K562 (cell line): ENCODE measurements at regions not wholly inside any gene's neighbourhood (a gene's known extent, or its start where the extent isn't known, plus 50 kb on each side); places are given as distances from the start of the nearest gene placed in this dataset.

Source experiments
- ATAC-seq: fragments of 200-7000 bp; cut with Tn5 transposase; 3 replicates; pipeline ENCODE4 v1.9.1; 2020; ENCODE audit warnings: moderate library complexity
- BruUV-seq: library from RNA; stranded (reverse); fragments of 400-500 nt; replicated peaks from 2 replicates; lab custom pipeline; 2021; lab: Mats Ljungman, UMichigan
- CTCF ChIA-PET: fragments of 300-600 bp; formaldehyde crosslinking; extraction: SDS; loops from one replicate; lab custom pipeline; 2021; ENCODE audit warnings: low intra/inter-chr PET ratio; lab: Yijun Ruan, JAX
- POLR2A ChIA-PET: fragments of 300-600, 350-650 bp; sonication (Branson Sonifier 250); formaldehyde crosslinking; extraction: SDS; loops from one replicate; lab custom pipeline; 2021; ENCODE audit warnings: antibody characterized with exemption, inconsistent platforms; lab: Yijun Ruan, JAX
- DNase-seq, 4 experiments: peaks; one replicate each; pipeline versions ENCODE4 v3.0.0 to v3.0.0-alpha.2; 2011 to 2018; ENCODE audit warnings: low spot score in 3 of 4, mixed read lengths in 3 of 4; ENCODE audit errors: extremely low read depth in 1 of 4
- FAIRE-seq: peaks from 2 replicates; lab custom pipeline; 2011; peaks lifted over from hg19 to GRCh38; lab: Jason Lieb, UNC
- H2AFZ ChIP-seq: 2 replicates; pipeline ENCODE4 v1.6.0; 2011; ENCODE audit warnings: low read depth, low read length, control low read depth, inconsistent platforms
- H3K27ac ChIP-seq: fragments of 200-600 bp; 3 replicates; pipeline ENCODE4 v1.8.0; 2011; ENCODE audit warnings: low read depth, mild to moderate bottlenecking, control low read depth, inconsistent platforms, low read length, moderate library complexity, mixed read lengths; ENCODE audit errors: extremely low read depth
- H3K27me3 ChIP-seq, 2 experiments: fragments of 300-600 bp in 1 of 2; 2 replicates in 1 of 2; 3 replicates in 1 of 2; pipeline versions ENCODE4 v1.6.0 to v1.8.0; 2011; ENCODE audit warnings: inconsistent platforms in 2 of 2, low read length in 2 of 2, mild to moderate bottlenecking in 1 of 2, mixed read lengths in 1 of 2, moderate library complexity in 1 of 2; ENCODE audit not compliant: control insufficient read depth in 2 of 2, insufficient read depth in 2 of 2
- H3K36me3 ChIP-seq: fragments of 300-600 bp; 3 replicates; pipeline ENCODE4 v1.8.0; 2011; ENCODE audit warnings: mild to moderate bottlenecking, low read length, inconsistent platforms; ENCODE audit not compliant: control insufficient read depth, insufficient read depth
- H3K4me1 ChIP-seq, 2 experiments: fragments of 200-600 bp in 1 of 2; replicated peaks in 1 of 2; 2 replicates in 1 of 2; 3 replicates in 1 of 2; pipeline versions ENCODE4 v1.5.1 to v1.8.0; 2011; ENCODE audit warnings: inconsistent platforms in 2 of 2, low read length in 2 of 2, mild to moderate bottlenecking in 1 of 2, mixed read lengths in 1 of 2, moderate library complexity in 1 of 2; ENCODE audit not compliant: control insufficient read depth in 2 of 2, insufficient read depth in 2 of 2
- H3K4me2 ChIP-seq: 2 replicates; pipeline ENCODE4 v1.6.1; 2011; ENCODE audit warnings: low read length, control low read depth, inconsistent platforms, mixed read lengths; ENCODE audit not compliant: insufficient read depth
- H3K4me3 ChIP-seq: fragments of 200-600 bp; sonication (generic), shearing (Covaris generic); 2 replicates; pipeline ENCODE4 v1.5.1; 2016; ENCODE audit warnings: control low read depth, inconsistent platforms
- H3K79me2 ChIP-seq: fragments of 200-600 bp; 3 replicates; pipeline ENCODE4 v1.8.0; 2011; ENCODE audit warnings: low read length, inconsistent platforms; ENCODE audit not compliant: control insufficient read depth, insufficient read depth
- H3K9ac ChIP-seq, 2 experiments: 2 replicates each; pipeline versions ENCODE4 v1.6.0 to v1.6.1; 2011; ENCODE audit warnings: low read depth in 2 of 2, low read length in 2 of 2, control low read depth in 1 of 2, inconsistent platforms in 1 of 2, mild to moderate bottlenecking in 1 of 2, mixed read lengths in 1 of 2; ENCODE audit not compliant: insufficient read depth in 1 of 2
- H3K9me1 ChIP-seq: one replicate; pipeline ENCODE4 v1.6.0; 2011; ENCODE audit warnings: inconsistent platforms, mild to moderate bottlenecking, low read length, moderate library complexity; ENCODE audit not compliant: control insufficient read depth, insufficient read depth
- H3K9me3 ChIP-seq: replicated peaks from 2 replicates; pipeline ENCODE4 v1.5.1; 2011; ENCODE audit warnings: low read depth, low read length, inconsistent platforms; ENCODE audit not compliant: control insufficient read depth, insufficient read depth
- H4K20me1 ChIP-seq: replicated peaks from 2 replicates; pipeline ENCODE4 v1.6.1; 2011; ENCODE audit warnings: low read length, inconsistent platforms, mixed read lengths; ENCODE audit not compliant: control insufficient read depth, insufficient read depth
- CCNT2 ChIP-seq: IDR thresholded peaks from 2 replicates; pipeline ENCODE4 v1.6.1; 2011; ENCODE audit warnings: borderline replicate concordance, low read depth, mild to moderate bottlenecking, moderate library complexity, mixed read lengths, low read length; ENCODE audit not compliant: insufficient read length; ENCODE audit errors: extremely low read depth
- DDX20 ChIP-seq: fragments of 450-650 bp; IDR thresholded peaks from 2 replicates; pipeline ENCODE4 v1.6.1; 2016; ENCODE audit warnings: missing genetic modification characterization, low read depth, mild to moderate bottlenecking, missing compliant biosample characterization, moderate library complexity
- ELF1 ChIP-seq: fragments of 200-800 bp; sonication (Bioruptor generic); IDR thresholded peaks from 2 replicates; pipeline ENCODE4 v1.6.1; 2016; ENCODE audit warnings: missing genetic modification characterization, missing compliant biosample characterization
- FIP1L1 ChIP-seq: fragments of 200-400 bp; formaldehyde crosslinking; IDR thresholded peaks from 2 replicates; pipeline ENCODE4 v1.6.1; 2018; ENCODE audit warnings: mild to moderate bottlenecking, low read depth, low read length; ENCODE audit not compliant: poor library complexity, severe bottlenecking
- ILK ChIP-seq: fragments of 450-650 bp; IDR thresholded peaks from 2 replicates; pipeline ENCODE4 v1.6.1; 2016; ENCODE audit warnings: missing genetic modification characterization, low read depth, mild to moderate bottlenecking, missing compliant biosample characterization, moderate library complexity, borderline replicate concordance
- KDM4B ChIP-seq, 2 experiments: fragments of 450-650 bp in 1 of 2; sonication (generic) in 1 of 2; IDR thresholded peaks; 2 replicates each; pipeline ENCODE4 v1.6.1; 2016 to 2017; ENCODE audit warnings: borderline replicate concordance in 2 of 2, antibody characterized with exemption in 1 of 2, low read depth in 1 of 2, mild to moderate bottlenecking in 1 of 2
- NR2F6 ChIP-seq: fragments of 450-650 bp; formaldehyde crosslinking; IDR thresholded peaks from 2 replicates; pipeline ENCODE4 v1.4.0; 2020; ENCODE audit warnings: mild to moderate bottlenecking
- POLR2G ChIP-seq: fragments of 200-400 bp; formaldehyde crosslinking; IDR thresholded peaks from 2 replicates; pipeline ENCODE4 v1.6.1; 2017; ENCODE audit warnings: low read depth, mild to moderate bottlenecking, antibody characterized with exemption, low read length, moderate library complexity
- ZNF143 ChIP-seq: sonication (generic); formaldehyde crosslinking; IDR thresholded peaks from 2 replicates; pipeline ENCODE4 v1.9.0; 2022; ENCODE audit warnings: mild to moderate bottlenecking, missing genetic modification reagents
- ZNF609 ChIP-seq: sonication (generic); formaldehyde crosslinking; IDR thresholded peaks from 2 replicates; pipeline ENCODE4 v1.8.1; 2023; ENCODE audit warnings: missing genetic modification reagents, mild to moderate bottlenecking, borderline replicate concordance
- WGBS: fragments of 100-300 bp; shearing (Covaris generic); methylation state at CpG from one replicate; pipeline ENCODE4 v1.1.6; 2016; ENCODE audit warnings: low coverage, mixed read lengths; ENCODE audit not compliant: insufficient coverage; ENCODE audit errors: missing lambda C conversion rate; 5-methylcytosine and 5-hydroxymethylcytosine counted together
- in situ Hi-C: fragments of 300-500 bp; cut with MboI; formaldehyde crosslinking; loops from 4 replicates; pipeline ENCODE4 v1.15.0; 2018; ENCODE audit warnings: inconsistent platforms, mixed read lengths
- intact Hi-C: fragments of 100-400 bp; cut with micrococcal nuclease; formaldehyde crosslinking; loops from 2 replicates; pipeline ENCODE4 v1.14.2; 2022
- TF ChIP-seq, protein P1 (sequence below): fragments of 450-650 bp; IDR thresholded peaks from 2 replicates; pipeline ENCODE4 v1.6.1; 2017; ENCODE audit warnings: mild to moderate bottlenecking, moderate library complexity

GRCh38 chr10:108252771-108253170 is 1088.3 kb upstream of the SORCS1 start (continued):
- TF ChIP-seq, protein P1, sequence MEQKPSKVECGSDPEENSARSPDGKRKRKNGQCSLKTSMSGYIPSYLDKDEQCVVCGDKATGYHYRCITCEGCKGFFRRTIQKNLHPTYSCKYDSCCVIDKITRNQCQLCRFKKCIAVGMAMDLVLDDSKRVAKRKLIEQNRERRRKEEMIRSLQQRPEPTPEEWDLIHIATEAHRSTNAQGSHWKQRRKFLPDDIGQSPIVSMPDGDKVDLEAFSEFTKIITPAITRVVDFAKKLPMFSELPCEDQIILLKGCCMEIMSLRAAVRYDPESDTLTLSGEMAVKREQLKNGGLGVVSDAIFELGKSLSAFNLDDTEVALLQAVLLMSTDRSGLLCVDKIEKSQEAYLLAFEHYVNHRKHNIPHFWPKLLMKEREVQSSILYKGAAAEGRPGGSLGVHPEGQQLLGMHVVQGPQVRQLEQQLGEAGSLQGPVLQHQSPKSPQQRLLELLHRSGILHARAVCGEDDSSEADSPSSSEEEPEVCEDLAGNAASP: no peak
- TF ChIP-seq ZNF143 (no peak), ILK (tag) (no peak)

GRCh38 chr10:108250936-108251620 is 1086.6 kb upstream of the SORCS1 start:
- Histone ChIP-seq H3K4me3 (no peak overlapping the region), H3K36me3 (no peaks in the 10 kb centered on the region), H4K20me1 (no peaks in the 10 kb centered on the region), H2AFZ (no peak overlapping the region), H3K4me1 (no peaks in the 10 kb centered on the region), H3K27me3 (no peaks in the 10 kb centered on the region), H3K9me3 (no peaks in the 10 kb centered on the region), H3K79me2 (no peaks in the 10 kb centered on the region), H3K4me2 (no peak overlapping the region), H3K9ac (no peak overlapping the region), H3K27ac (no peak overlapping the region), H3K9me1 (no peaks in the 10 kb centered on the region)
- WGBS: 0% methylated on average over 4 of the region's 4 CpGs
- ChIA-PET CTCF (no interaction called here), POLR2A (no interaction called here)
- in situ Hi-C loops: no loop called here
- FAIRE-seq (no peak), ATAC-seq (no peak), DNase-seq (no peak)
- intact Hi-C loops: no loop called here
- no TSS peak for BruUV-seq
- TF ChIP-seq POLR2G: no peak
- no peak for TF ChIP-seq ELF1
- no peak for TF ChIP-seq FIP1L1
- TF ChIP-seq KDM4B (IDR thresholded peaks at IDR 0.05; ENCODE audit: borderline replicate concordance in 2 of 2, low read depth in 1 of 2): no peak
- no peak for TF ChIP-seq DDX20 (tag)
- no peak for TF ChIP-seq ZNF609 (CRISPR knock-in tag)
- no peak for TF ChIP-seq NR2F6
- no peak for TF ChIP-seq CCNT2
